Upper lobe of left lung (tissue), 4 donors: ENCODE measurements at regions not wholly inside any gene's neighbourhood (a gene's known extent, or its start where the extent isn't known, plus 50 kb on each side); places are given as distances from the start of the nearest gene placed in this dataset.

ENCODE experiments used
- EP300 ChIP-seq, 4 donors: sonication (generic); formaldehyde crosslinking; IDR thresholded peaks; one replicate each; pipeline ENCODE4 v1.5.1; 2017; ENCODE audit warnings: antibody characterized with exemption in 4 of 4, control low read depth in 2 of 4
- POLR2A ChIP-seq, 4 donors: fragments of 450-650 bp; IDR thresholded peaks; one replicate each; pipeline ENCODE4 v1.5.1; 2016 to 2017; ENCODE audit warnings: antibody characterized with exemption in 4 of 4, mild to moderate bottlenecking in 2 of 4
- POLR2AphosphoS5 ChIP-seq, 2 donors: sonication (generic); formaldehyde crosslinking; IDR thresholded peaks; one replicate each; pipeline ENCODE4 v1.5.1; 2017; ENCODE audit warnings: antibody characterized with exemption in 2 of 2
- TF ChIP-seq, protein P1 (sequence below), 6 experiments: fragments of 450-650 bp in 4 of 6; fragments of 200-600 bp in 2 of 6; sonication (generic) in 2 of 6; IDR thresholded peaks; one replicate each; pipeline ENCODE4 v1.5.1; 2016 to 2019; ENCODE audit warnings: antibody characterized with exemption in 6 of 6

DNA sequence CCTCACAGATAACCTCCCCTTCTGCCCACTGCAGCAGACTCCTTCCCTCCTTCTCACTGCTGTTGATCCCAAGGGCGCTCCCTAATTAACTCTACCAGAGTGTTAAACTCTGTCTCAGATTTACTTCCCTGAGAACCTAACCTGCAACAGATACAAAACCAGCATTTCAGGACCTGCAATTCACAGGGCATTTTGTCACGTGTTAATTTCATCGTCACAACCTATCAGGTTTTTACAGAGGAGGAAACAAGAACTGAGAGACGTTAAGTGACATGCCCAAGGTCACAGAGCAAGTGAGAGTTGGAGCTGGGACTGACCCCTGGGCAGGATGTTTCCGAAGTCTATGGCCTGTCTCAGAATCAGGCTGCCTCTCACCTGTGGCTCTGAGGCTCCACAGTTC is 223.9 kb downstream of the UACA start:
- TF ChIP-seq, protein P1, sequence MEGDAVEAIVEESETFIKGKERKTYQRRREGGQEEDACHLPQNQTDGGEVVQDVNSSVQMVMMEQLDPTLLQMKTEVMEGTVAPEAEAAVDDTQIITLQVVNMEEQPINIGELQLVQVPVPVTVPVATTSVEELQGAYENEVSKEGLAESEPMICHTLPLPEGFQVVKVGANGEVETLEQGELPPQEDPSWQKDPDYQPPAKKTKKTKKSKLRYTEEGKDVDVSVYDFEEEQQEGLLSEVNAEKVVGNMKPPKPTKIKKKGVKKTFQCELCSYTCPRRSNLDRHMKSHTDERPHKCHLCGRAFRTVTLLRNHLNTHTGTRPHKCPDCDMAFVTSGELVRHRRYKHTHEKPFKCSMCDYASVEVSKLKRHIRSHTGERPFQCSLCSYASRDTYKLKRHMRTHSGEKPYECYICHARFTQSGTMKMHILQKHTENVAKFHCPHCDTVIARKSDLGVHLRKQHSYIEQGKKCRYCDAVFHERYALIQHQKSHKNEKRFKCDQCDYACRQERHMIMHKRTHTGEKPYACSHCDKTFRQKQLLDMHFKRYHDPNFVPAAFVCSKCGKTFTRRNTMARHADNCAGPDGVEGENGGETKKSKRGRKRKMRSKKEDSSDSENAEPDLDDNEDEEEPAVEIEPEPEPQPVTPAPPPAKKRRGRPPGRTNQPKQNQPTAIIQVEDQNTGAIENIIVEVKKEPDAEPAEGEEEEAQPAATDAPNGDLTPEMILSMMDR (IDR thresholded peaks at IDR 0.05) = no peak
- TF ChIP-seq POLR2AphosphoS5 (IDR thresholded peaks at IDR 0.05) = no peak
- TF ChIP-seq POLR2A (IDR thresholded peaks at IDR 0.05) = no peak
- TF ChIP-seq EP300 (IDR thresholded peaks at IDR 0.05) = no peak
